Astrocyte (in vitro differentiated cells and primary cell): ENCODE measurements at regions not wholly inside any gene's neighbourhood (a gene's known extent, or its start where the extent isn't known, plus 50 kb on each side); places are given as distances from the start of the nearest gene placed in this dataset.

Source experiments
- DNase-seq: peaks from one replicate; pipeline ENCODE4 v3.0.0-alpha.2; 2010; ENCODE audit warnings: low read depth
- FAIRE-seq: peaks from 2 replicates; lab custom pipeline; 2011; peaks lifted over from hg19 to GRCh38; lab: Jason Lieb, UNC
- H2AFZ ChIP-seq: 2 replicates; pipeline ENCODE4 v1.6.0; 2012; ENCODE audit warnings: low read depth, low read length, inconsistent platforms
- H3K27ac ChIP-seq: 2 replicates; pipeline ENCODE4 v1.5.1; 2011; ENCODE audit warnings: low read depth, low read length, inconsistent platforms
- H3K27me3 ChIP-seq: 2 replicates; pipeline ENCODE4 v1.6.0; 2011; ENCODE audit warnings: low read length, inconsistent platforms; ENCODE audit not compliant: insufficient read depth
- H3K36me3 ChIP-seq: 2 replicates; pipeline ENCODE4 v1.5.1; 2011; ENCODE audit warnings: low read length, inconsistent platforms; ENCODE audit not compliant: insufficient read depth
- H3K4me1 ChIP-seq: 2 replicates; pipeline ENCODE4 v1.5.1; 2011; ENCODE audit warnings: low read length, inconsistent platforms; ENCODE audit not compliant: insufficient read depth
- H3K4me2 ChIP-seq: 2 replicates; pipeline ENCODE4 v1.6.0; 2012; ENCODE audit warnings: low read length, inconsistent platforms
- H3K4me3 ChIP-seq: 2 replicates; pipeline ENCODE4 v1.5.1; 2011; ENCODE audit warnings: low read depth, mild to moderate bottlenecking, low read length, inconsistent platforms; ENCODE audit not compliant: insufficient read depth
- H3K79me2 ChIP-seq: 2 replicates; pipeline ENCODE4 v1.6.0; 2012; ENCODE audit warnings: mild to moderate bottlenecking, low read length, inconsistent platforms; ENCODE audit not compliant: insufficient read depth
- H3K9ac ChIP-seq: 2 replicates; pipeline ENCODE4 v1.6.0; 2012; ENCODE audit warnings: mild to moderate bottlenecking, low read length, inconsistent platforms
- H3K9me3 ChIP-seq: 2 replicates; pipeline ENCODE4 v1.5.1; 2012; ENCODE audit warnings: low read depth, mild to moderate bottlenecking, low read length, inconsistent platforms; ENCODE audit not compliant: insufficient read depth
- H4K20me1 ChIP-seq: 2 replicates; pipeline ENCODE4 v1.6.0; 2012; ENCODE audit warnings: low read length, inconsistent platforms; ENCODE audit not compliant: insufficient read depth
- H3K27ac Mint-ChIP-seq: one replicate; pipeline ENCODE4 v1.8.0; 2021; ENCODE audit warnings: mild to moderate bottlenecking, mixed read lengths; ENCODE audit not compliant: unreplicated experiment
- H3K27me3 Mint-ChIP-seq: one replicate; pipeline ENCODE4 v1.8.0; 2021; ENCODE audit warnings: low read depth, mixed read lengths; ENCODE audit not compliant: unreplicated experiment
- H3K36me3 Mint-ChIP-seq: one replicate; pipeline ENCODE4 v1.8.0; 2021; ENCODE audit warnings: low read depth, mixed read lengths; ENCODE audit not compliant: unreplicated experiment
- H3K4me1 Mint-ChIP-seq: one replicate; pipeline ENCODE4 v1.8.0; 2021; ENCODE audit warnings: low read depth, mixed read lengths; ENCODE audit not compliant: unreplicated experiment
- H3K4me3 Mint-ChIP-seq: one replicate; pipeline ENCODE4 v1.8.0; 2021; ENCODE audit warnings: mild to moderate bottlenecking, moderate library complexity, mixed read lengths; ENCODE audit not compliant: unreplicated experiment
- H3K9me3 Mint-ChIP-seq: one replicate; pipeline ENCODE4 v1.8.0; 2021; ENCODE audit warnings: mild to moderate bottlenecking, mixed read lengths; ENCODE audit not compliant: unreplicated experiment
- CTCF ChIP-seq: IDR thresholded peaks from 2 replicates; pipeline ENCODE4 v1.5.1; 2011; ENCODE audit warnings: low read depth, mild to moderate bottlenecking, inconsistent platforms, low read length, moderate library complexity; ENCODE audit not compliant: insufficient read depth
- EZH2 ChIP-seq: IDR thresholded peaks from 2 replicates; pipeline ENCODE4 v1.6.1; 2012; ENCODE audit warnings: mild to moderate bottlenecking, low read length, inconsistent platforms; ENCODE audit not compliant: insufficient read depth

- Histone ChIP-seq H3K9me3 (no peaks in the 10 kb centered on the region), H3K27me3 (no peaks in the 10 kb centered on the region), H2AFZ (no peak overlapping the region), H3K4me2 (no peak overlapping the region), H3K9ac (no peak overlapping the region), H3K4me1 (no peaks in the 10 kb centered on the region), H3K79me2 (no peaks in the 10 kb centered on the region), H4K20me1 (no peaks in the 10 kb centered on the region), H3K4me3 (no peak overlapping the region), H3K36me3 (no peaks in the 10 kb centered on the region), H3K27ac (no peak overlapping the region)
- Mint-ChIP-seq H3K27ac (no peak overlapping the region), H3K4me3 (no peak overlapping the region), H3K4me1 (no peaks in the 10 kb centered on the region), H3K27me3 (no peaks in the 10 kb centered on the region), H3K9me3 (peaks cover 2% of the 10 kb centered on the region), H3K36me3 (no peaks in the 10 kb centered on the region)
- TF ChIP-seq EZH2 (no peak), CTCF (no peak)
- DNase-seq: no peak
- no peak for FAIRE-seq
These were observed 233.0 kb upstream of the KLF12 start for GRCh38 chr13:74367193-74367592.

GRCh38 chr13:74361274-74361673, 227.1 kb upstream of the KLF12 start:
- no peak for DNase-seq
- Mint-ChIP-seq H3K4me1 (peaks cover 7% of the 10 kb centered on the region), H3K9me3 (peaks cover 2% of the 10 kb centered on the region), H3K4me3 (no peak overlapping the region), H3K27ac (no peak overlapping the region), H3K27me3 (no peaks in the 10 kb centered on the region), H3K36me3 (no peaks in the 10 kb centered on the region)
- Histone ChIP-seq H2AFZ (no peak overlapping the region), H3K4me3 (no peak overlapping the region), H4K20me1 (no peaks in the 10 kb centered on the region), H3K27me3 (no peaks in the 10 kb centered on the region), H3K9ac (no peak overlapping the region), H3K36me3 (no peaks in the 10 kb centered on the region), H3K9me3 (no peaks in the 10 kb centered on the region), H3K27ac (no peak overlapping the region), H3K79me2 (no peaks in the 10 kb centered on the region), H3K4me2 (no peak overlapping the region), H3K4me1 (no peaks in the 10 kb centered on the region)
- FAIRE-seq: no peak
- no peak for TF ChIP-seq EZH2

- DNase-seq (no peak), FAIRE-seq (no peak)
- no peaks in the 10 kb centered on the region for H3K27me3 ChIP-seq
- peak overlapping the region; percentile 19 for H3K27ac Mint-ChIP-seq
- H2AFZ ChIP-seq: no peak overlapping the region
- no peak overlapping the region for H3K27ac ChIP-seq
- H3K36me3 Mint-ChIP-seq: no peaks in the 10 kb centered on the region
- H3K4me3 ChIP-seq: no peak overlapping the region
- no peaks in the 10 kb centered on the region for H3K9me3 ChIP-seq
- peaks cover 4% of the 10 kb centered on the region for H3K9me3 Mint-ChIP-seq
- TF ChIP-seq EZH2 (no peak), CTCF (no peak)
- H3K36me3 ChIP-seq: no peaks in the 10 kb centered on the region
- no peak overlapping the region for H3K9ac ChIP-seq
- no peaks in the 10 kb centered on the region for H3K27me3 Mint-ChIP-seq
- no peak overlapping the region for H3K4me3 Mint-ChIP-seq
- no peaks in the 10 kb centered on the region for H3K79me2 ChIP-seq
- H3K4me1 Mint-ChIP-seq: no peaks in the 10 kb centered on the region
- H3K4me1 ChIP-seq: no peaks in the 10 kb centered on the region
- H3K4me2 ChIP-seq: no peak overlapping the region
- H4K20me1 ChIP-seq: no peaks in the 10 kb centered on the region
These were observed 212.8 kb upstream of the KLF12 start for GRCh38 chr13:74346960-74347359.
